ENCODE measurements at regions not wholly inside any gene's neighbourhood (a gene's known extent, or its start where the extent isn't known, plus 50 kb on each side); places are given as distances from the start of the nearest gene placed in this dataset.
A peak's percentile ranks its signal among the peaks of the same experiment; 100 is the strongest.

DNA sequence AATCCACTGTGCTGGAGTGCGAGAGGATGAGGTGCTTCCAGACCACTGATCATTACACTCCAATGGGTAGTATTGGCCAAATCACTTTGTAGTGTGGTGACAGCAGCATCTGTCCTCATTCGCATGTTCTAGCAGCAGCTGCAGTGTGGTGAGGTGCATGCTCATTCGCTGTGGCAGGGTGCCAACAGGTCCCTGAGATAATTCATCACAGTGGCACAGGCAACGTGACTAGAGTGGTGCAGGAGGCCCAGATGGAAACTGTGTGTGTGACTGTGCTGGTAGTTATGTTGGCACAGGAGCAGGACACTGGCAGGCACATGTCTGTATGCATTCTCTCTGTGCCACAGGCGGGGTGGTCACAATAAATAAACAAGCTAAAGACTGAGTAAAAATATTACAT is 329.5 kb upstream of the SYT4 start:
- DNase-seq (ENCODE audit: low read depth, low spot score), result no peak
- H3K4me3 ChIP-seq, result no peak overlapping the region

DNA sequence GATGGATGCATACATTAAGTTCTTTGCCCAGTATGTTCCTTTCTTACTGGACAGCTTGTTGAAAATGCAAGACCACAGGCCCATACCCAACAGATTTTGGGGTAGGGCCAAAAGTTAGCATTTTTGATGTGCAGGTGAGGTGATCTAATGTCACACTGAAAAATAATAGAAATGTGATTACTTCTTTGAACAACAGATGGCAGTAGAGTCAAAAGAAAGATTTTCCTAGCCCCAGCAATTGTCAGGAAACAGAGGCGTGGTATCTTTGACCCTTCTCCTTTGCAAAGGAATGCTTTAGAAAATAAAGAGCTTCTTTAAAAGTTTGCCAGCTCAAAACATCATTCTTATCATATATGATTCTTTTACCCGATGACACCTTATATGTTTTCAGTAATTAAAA is 343.6 kb upstream of the SYT4 start:
- H3K9ac ChIP-seq (ENCODE audit: insufficient read length), result no peak overlapping the region
- TF ChIP-seq POLR2AphosphoS5 (IDR thresholded peaks at IDR 0.05; ENCODE audit: borderline replicate concordance, low read depth, low read length), result no peak
- no peak for TF ChIP-seq FOXP2 (optimal IDR thresholded peaks at IDR 0.05; ENCODE audit: control extremely low read depth, extremely low read length, insufficient read depth)
- TF ChIP-seq EZH2 (IDR thresholded peaks at IDR 0.05), result no peak
- no peak for DNase-seq (ENCODE audit: low read depth, low spot score)

More for the DNA sequence above, 329.5 kb upstream of the SYT4 start:
- Histone ChIP-seq H3K9ac (ENCODE audit: insufficient read length) (no peak overlapping the region), H3K9me3 (ENCODE audit: low read depth, low read length) (peaks cover 21% of the 10 kb centered on the region), H3K27ac (no peak overlapping the region), H3K36me3 (ENCODE audit: insufficient read depth, low read length) (peaks cover 27% of the 10 kb centered on the region; the same call in 1 of the 2 replicates)
- TF ChIP-seq POLR2AphosphoS5 (IDR thresholded peaks at IDR 0.05; ENCODE audit: borderline replicate concordance, low read depth, low read length), result no peak
- TF ChIP-seq EZH2 (IDR thresholded peaks at IDR 0.05), result no peak
- no peak for TF ChIP-seq FOXP2 (optimal IDR thresholded peaks at IDR 0.05; ENCODE audit: control extremely low read depth, extremely low read length, insufficient read depth)

DNA sequence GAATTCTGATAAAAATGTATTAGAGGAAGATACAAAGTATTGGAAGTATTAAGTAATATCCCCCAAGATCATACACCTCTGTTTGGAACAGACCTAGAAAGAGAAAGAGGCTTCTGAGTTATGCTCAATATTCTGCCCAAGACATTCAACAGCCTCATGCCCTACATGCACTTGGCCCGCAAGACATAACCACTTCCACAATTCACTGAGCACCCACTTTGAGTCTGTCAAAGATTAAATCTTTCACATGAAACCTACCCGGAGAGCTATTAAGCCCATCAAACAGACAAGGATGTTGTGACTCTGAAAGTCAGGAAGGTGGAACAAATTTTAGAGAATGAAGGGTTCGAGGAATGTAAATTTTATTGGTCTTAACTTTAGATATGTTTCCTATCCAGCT is 344.7 kb upstream of the SYT4 start:
- TF ChIP-seq EZH2 (IDR thresholded peaks at IDR 0.05), result no peak
- TF ChIP-seq FOXP2 (optimal IDR thresholded peaks at IDR 0.05; ENCODE audit: control extremely low read depth, extremely low read length, insufficient read depth), result no peak
- TF ChIP-seq POLR2AphosphoS5 (IDR thresholded peaks at IDR 0.05; ENCODE audit: borderline replicate concordance, low read depth, low read length), result no peak
- H3K27ac ChIP-seq, result no peak overlapping the region
- no peaks in the 10 kb centered on the region for H3K36me3 ChIP-seq (ENCODE audit: insufficient read depth, low read length)
- H3K9me3 ChIP-seq (ENCODE audit: low read depth, low read length), result no peaks in the 10 kb centered on the region
- H3K4me3 ChIP-seq, result no peak overlapping the region
- H3K9ac ChIP-seq (ENCODE audit: insufficient read length), result no peak overlapping the region
- no peak for DNase-seq (ENCODE audit: low read depth, low spot score)

More for the DNA sequence above, 343.6 kb upstream of the SYT4 start:
- Histone ChIP-seq H3K36me3 (ENCODE audit: insufficient read depth, low read length) (no peaks in the 10 kb centered on the region), H3K4me3 (no peak overlapping the region), H3K27ac (no peak overlapping the region), H3K9me3 (ENCODE audit: low read depth, low read length) (no peaks in the 10 kb centered on the region)

DNA sequence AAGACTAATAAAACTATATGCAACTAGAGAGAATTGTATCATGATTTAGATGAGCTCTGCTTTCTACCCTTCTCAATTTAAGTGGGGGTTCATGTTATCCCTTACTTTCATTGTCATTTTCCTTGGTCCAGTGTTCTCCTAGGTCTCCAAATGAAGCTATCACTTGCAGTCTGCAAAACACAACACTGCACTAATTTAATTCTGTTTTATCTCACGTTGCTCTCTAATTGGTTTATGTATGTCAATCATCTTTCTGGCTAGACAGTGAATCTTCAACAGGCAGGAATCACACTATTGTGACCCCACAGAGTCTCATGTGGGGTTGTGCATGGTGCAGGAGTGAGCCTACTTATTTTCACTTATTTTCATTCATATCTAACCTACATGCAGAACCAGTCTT is 348.3 kb upstream of the SYT4 start:
- Histone ChIP-seq H3K4me3 (no peak overlapping the region), H3K9ac (ENCODE audit: insufficient read length) (no peak overlapping the region), H3K27ac (peak overlapping the region; percentile 13; the same call in 1 of the 2 replicates), H3K36me3 (ENCODE audit: insufficient read depth, low read length) (no peaks in the 10 kb centered on the region), H3K9me3 (ENCODE audit: low read depth, low read length) (no peaks in the 10 kb centered on the region)
- no peak for TF ChIP-seq EZH2 (IDR thresholded peaks at IDR 0.05)
- TF ChIP-seq POLR2AphosphoS5 (IDR thresholded peaks at IDR 0.05; ENCODE audit: borderline replicate concordance, low read depth, low read length), result no peak
- no peak for TF ChIP-seq FOXP2 (optimal IDR thresholded peaks at IDR 0.05; ENCODE audit: control extremely low read depth, extremely low read length, insufficient read depth)
- no peak for DNase-seq (ENCODE audit: low read depth, low spot score)

DNA sequence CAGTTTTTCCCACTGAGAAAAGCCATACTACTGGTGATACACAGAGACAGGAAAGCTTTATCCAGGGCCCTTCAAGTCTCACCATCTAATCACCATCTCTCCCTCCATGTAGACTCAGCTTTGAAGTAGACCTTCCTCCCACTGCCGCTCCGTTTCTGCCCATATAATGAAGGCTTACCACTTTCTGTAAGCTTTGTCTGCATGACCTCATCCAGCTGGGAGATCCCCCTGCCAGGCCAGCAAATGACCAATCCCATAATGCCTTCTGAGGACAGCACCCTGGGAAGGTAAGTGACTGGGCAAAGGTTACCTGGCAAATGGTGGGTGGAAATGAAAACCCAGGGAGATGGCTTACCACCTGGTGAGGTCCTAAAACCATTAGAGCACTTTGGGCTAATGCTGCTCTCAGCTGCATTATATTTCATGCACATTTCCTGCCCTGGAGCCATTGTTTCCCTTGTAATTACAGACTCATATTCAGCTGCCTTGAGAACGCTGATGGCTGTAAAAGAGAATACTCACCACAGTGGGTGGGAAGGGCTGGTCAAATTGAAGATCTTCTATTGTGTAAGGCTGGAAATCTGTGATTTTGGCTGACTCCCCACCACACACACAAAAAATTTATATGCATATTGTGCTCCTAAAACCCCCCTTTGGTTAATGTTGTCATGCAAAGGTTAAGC is 350.7 kb upstream of the SYT4 start:
- Histone ChIP-seq H3K36me3 (ENCODE audit: insufficient read depth, low read length) (no peaks in the 10 kb centered on the region), H3K9me3 (ENCODE audit: low read depth, low read length) (no peaks in the 10 kb centered on the region), H3K27ac (peak overlapping the region; percentile 72; the same call in 1 of the 2 replicates), H3K4me3 (0 out of 2 replicates have a peak overlapping the region, but pooled peaks have one; percentile 25), H3K9ac (ENCODE audit: insufficient read length) (no peak overlapping the region)
- TF ChIP-seq POLR2AphosphoS5 (IDR thresholded peaks at IDR 0.05; ENCODE audit: borderline replicate concordance, low read depth, low read length), result peak; percentile 45; the same call in 1 of the 2 replicates
- TF ChIP-seq EZH2 (IDR thresholded peaks at IDR 0.05), result no peak
- peak; percentile 9 for TF ChIP-seq FOXP2 (optimal IDR thresholded peaks at IDR 0.05; ENCODE audit: control extremely low read depth, extremely low read length, insufficient read depth)
- no peak for DNase-seq (ENCODE audit: low read depth, low spot score)

DNA sequence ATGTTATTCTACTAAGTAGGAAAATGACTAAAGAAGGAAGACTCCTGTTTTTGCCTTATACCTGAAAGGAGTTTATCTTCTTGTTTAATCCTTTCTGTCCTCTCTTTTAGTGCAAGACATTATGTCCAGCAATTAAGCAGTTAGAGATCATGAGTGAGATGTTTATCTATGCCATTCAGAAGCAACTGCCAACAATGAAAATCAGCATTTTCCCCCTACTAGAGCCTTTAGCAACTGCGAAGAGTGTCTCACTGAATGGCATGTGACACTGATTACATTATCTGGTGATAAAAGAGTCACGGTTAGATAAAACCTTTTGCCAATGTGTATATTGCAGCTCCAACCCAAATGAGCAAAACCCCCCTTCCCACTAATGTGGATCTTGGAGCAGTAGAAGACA is 357.7 kb upstream of the SYT4 start:
- Histone ChIP-seq H3K36me3 (ENCODE audit: insufficient read depth, low read length) (no peaks in the 10 kb centered on the region), H3K27ac (no peak overlapping the region), H3K9me3 (ENCODE audit: low read depth, low read length) (no peaks in the 10 kb centered on the region; the same call in 1 of the 2 replicates), H3K9ac (ENCODE audit: insufficient read length) (no peak overlapping the region), H3K4me3 (no peak overlapping the region)
- no peak for DNase-seq (ENCODE audit: low read depth, low spot score)
- TF ChIP-seq EZH2 (IDR thresholded peaks at IDR 0.05) (no peak), FOXP2 (optimal IDR thresholded peaks at IDR 0.05; ENCODE audit: control extremely low read depth, extremely low read length, insufficient read depth) (no peak), POLR2AphosphoS5 (IDR thresholded peaks at IDR 0.05; ENCODE audit: borderline replicate concordance, low read depth, low read length) (no peak)

DNA sequence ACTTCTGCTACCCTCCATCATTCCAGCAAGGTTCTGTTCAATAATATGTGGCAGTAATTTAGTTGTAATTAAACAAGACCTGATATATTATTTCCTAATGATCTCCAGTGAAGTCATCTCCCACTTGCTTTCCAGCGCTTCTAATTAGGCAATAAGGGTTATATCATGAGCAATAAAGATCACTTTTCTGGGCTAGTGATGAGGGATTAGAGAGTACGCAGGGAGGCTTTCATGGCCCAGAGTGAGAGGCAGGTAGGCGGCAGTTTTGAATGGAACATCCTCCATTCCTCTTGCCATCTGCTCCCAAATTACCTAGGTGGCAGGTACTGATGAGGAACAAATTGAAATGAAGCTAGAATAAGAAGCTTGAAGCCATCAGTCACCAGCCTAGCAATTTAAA is 358.1 kb upstream of the SYT4 start:
- Histone ChIP-seq H3K9ac (ENCODE audit: insufficient read length) (no peak overlapping the region), H3K9me3 (ENCODE audit: low read depth, low read length) (no peaks in the 10 kb centered on the region; the same call in 1 of the 2 replicates), H3K4me3 (no peak overlapping the region), H3K36me3 (ENCODE audit: insufficient read depth, low read length) (no peaks in the 10 kb centered on the region), H3K27ac (no peak overlapping the region)
- TF ChIP-seq FOXP2 (optimal IDR thresholded peaks at IDR 0.05; ENCODE audit: control extremely low read depth, extremely low read length, insufficient read depth) (no peak), POLR2AphosphoS5 (IDR thresholded peaks at IDR 0.05; ENCODE audit: borderline replicate concordance, low read depth, low read length) (no peak), EZH2 (IDR thresholded peaks at IDR 0.05) (no peak)
- no peak for DNase-seq (ENCODE audit: low read depth, low spot score)

DNA sequence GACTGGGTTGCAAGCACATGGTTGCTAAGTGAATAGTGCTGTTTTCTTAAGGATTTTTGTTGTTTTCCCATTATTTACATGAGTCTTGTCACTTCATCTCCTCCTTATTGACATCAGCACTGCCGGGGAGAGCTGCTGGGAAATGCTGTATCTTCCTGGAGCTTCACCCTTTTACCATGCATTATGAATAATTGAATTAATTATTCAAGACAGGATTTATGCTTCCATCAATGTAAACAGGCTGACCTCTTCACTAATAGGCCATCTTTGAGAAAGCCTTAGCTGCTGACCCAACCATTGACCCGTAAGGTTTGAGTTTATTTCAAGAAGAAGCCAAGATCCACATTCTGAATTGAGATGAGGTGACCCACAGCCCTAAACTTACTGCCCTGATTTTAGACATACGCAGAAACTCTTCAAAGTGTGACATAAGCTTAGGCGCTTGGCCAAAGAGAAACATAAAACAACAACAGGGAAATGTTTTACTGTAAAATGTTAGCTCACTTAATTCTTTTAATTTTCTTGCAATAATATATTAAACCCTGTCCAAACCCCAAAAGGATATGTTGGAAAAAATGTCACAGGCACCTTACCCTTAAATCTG is 365.5 kb upstream of the SYT4 start:
- Histone ChIP-seq H3K27ac (no peak overlapping the region), H3K9ac (ENCODE audit: insufficient read length) (no peak overlapping the region), H3K36me3 (ENCODE audit: insufficient read depth, low read length) (no peaks in the 10 kb centered on the region), H3K4me3 (no peak overlapping the region), H3K9me3 (ENCODE audit: low read depth, low read length) (no peaks in the 10 kb centered on the region; the same call in 1 of the 2 replicates)
- no peak for TF ChIP-seq EZH2 (IDR thresholded peaks at IDR 0.05)
- no peak for DNase-seq (ENCODE audit: low read depth, low spot score)

Data from SK-N-MC (cell line).